Glutamatergic neuron (in vitro differentiated cells): ENCODE measurements at regions not wholly inside any gene's neighbourhood (a gene's known extent, or its start where the extent isn't known, plus 50 kb on each side); places are given as distances from the start of the nearest gene placed in this dataset.

ENCODE experiments used
- DNase-seq: peaks from one replicate; pipeline ENCODE4 v3.0.0; 2022
- H3K27ac Mint-ChIP-seq: one replicate; pipeline ENCODE4 v1.8.0; 2020; ENCODE audit warnings: mild to moderate bottlenecking, mixed read lengths, inconsistent platforms; ENCODE audit not compliant: unreplicated experiment
- H3K27me3 Mint-ChIP-seq: one replicate; pipeline ENCODE4 v1.8.0; 2020; ENCODE audit warnings: mild to moderate bottlenecking, moderate library complexity, mixed read lengths, inconsistent platforms; ENCODE audit not compliant: unreplicated experiment
- H3K36me3 Mint-ChIP-seq: one replicate; pipeline ENCODE4 v1.8.0; 2020; ENCODE audit warnings: mild to moderate bottlenecking, mixed read lengths, inconsistent platforms; ENCODE audit not compliant: unreplicated experiment
- H3K4me1 Mint-ChIP-seq: one replicate; pipeline ENCODE4 v1.8.0; 2020; ENCODE audit warnings: mild to moderate bottlenecking, low read depth, mixed read lengths, inconsistent platforms; ENCODE audit not compliant: unreplicated experiment
- H3K4me3 Mint-ChIP-seq: one replicate; pipeline ENCODE4 v1.8.0; 2020; ENCODE audit warnings: mild to moderate bottlenecking, mixed read lengths, inconsistent platforms; ENCODE audit not compliant: unreplicated experiment
- H3K9me3 Mint-ChIP-seq: one replicate; pipeline ENCODE4 v1.8.0; 2020; ENCODE audit warnings: mild to moderate bottlenecking, moderate library complexity, mixed read lengths, inconsistent platforms; ENCODE audit not compliant: unreplicated experiment
- TF ChIP-seq, protein P1 (sequence below): fragments of 200-600 bp; sonication (generic); IDR thresholded peaks from one replicate; pipeline ENCODE4 v1.5.0; 2021; ENCODE audit not compliant: partially characterized antibody, unreplicated experiment

DNA sequence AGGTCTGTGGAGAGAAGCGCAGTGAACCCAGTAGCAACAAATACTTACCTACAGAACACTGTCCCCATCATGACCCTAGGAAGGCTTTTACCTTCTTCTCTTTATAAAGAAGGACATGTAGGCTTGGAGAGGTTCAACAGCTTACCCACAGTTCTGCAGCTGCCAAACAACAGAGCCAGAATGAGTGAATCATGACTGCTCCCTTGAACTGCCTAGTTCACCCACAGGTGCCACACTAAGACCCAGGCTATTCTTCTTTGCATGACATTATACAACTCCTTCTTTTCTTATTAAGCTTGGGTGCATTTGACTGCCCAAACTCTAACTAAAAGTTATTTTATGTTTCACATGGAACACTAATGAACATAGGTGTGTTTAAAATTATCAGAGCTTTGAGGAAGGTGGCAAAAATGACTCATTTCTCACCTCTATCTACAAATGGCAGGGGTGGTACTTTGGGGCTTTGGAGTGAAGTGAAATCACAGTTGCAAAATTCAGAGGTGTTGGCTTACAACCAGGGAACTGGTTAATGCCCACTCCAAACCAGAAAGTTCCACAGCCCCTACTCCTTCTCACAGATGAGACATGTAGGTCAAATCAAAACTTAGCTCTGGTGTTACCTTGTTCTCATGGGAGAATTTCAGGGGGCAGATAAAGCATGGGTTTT lies 201.6 kb downstream of the SEMA6A start:
- H3K4me3 Mint-ChIP-seq: no peak overlapping the region

DNA sequence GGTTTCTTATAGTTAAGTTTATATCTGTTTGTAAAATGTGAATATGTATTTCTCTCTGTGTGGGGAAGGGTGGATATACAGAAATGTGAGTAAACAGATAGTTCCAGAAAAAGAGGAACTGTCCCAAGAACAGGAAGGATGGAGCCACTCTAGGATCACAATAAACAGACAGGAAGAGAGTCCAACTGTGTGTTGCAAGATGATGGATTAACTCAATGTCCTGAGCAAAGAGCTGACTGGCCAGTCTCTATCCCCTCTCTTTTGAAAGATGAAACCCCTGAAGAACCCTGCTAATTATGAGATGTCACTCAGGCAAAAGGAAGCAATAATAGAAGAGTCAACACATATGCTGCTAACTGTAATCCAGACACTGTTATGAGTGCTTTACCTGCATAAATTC lies 202.7 kb downstream of the SEMA6A start:
- Mint-ChIP-seq H3K27ac (peak overlapping the region; percentile 7), H3K4me3 (no peak overlapping the region), H3K27me3 (peaks cover 6% of the 10 kb centered on the region), H3K36me3 (peaks cover 8% of the 10 kb centered on the region), H3K4me1 (peaks cover 35% of the 10 kb centered on the region), H3K9me3 (no peaks in the 10 kb centered on the region)
- DNase-seq: no peak
- TF ChIP-seq, protein P1, sequence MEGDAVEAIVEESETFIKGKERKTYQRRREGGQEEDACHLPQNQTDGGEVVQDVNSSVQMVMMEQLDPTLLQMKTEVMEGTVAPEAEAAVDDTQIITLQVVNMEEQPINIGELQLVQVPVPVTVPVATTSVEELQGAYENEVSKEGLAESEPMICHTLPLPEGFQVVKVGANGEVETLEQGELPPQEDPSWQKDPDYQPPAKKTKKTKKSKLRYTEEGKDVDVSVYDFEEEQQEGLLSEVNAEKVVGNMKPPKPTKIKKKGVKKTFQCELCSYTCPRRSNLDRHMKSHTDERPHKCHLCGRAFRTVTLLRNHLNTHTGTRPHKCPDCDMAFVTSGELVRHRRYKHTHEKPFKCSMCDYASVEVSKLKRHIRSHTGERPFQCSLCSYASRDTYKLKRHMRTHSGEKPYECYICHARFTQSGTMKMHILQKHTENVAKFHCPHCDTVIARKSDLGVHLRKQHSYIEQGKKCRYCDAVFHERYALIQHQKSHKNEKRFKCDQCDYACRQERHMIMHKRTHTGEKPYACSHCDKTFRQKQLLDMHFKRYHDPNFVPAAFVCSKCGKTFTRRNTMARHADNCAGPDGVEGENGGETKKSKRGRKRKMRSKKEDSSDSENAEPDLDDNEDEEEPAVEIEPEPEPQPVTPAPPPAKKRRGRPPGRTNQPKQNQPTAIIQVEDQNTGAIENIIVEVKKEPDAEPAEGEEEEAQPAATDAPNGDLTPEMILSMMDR: no peak

More for the DNA sequence above, 201.6 kb downstream of the SEMA6A start:
- Mint-ChIP-seq H3K4me1 (peaks cover 44% of the 10 kb centered on the region), H3K27me3 (peaks cover 8% of the 10 kb centered on the region), H3K9me3 (peaks cover 2% of the 10 kb centered on the region), H3K36me3 (peaks cover 8% of the 10 kb centered on the region), H3K27ac (no peak overlapping the region)
- no peak for DNase-seq
- TF ChIP-seq, protein P1: no peak

DNA sequence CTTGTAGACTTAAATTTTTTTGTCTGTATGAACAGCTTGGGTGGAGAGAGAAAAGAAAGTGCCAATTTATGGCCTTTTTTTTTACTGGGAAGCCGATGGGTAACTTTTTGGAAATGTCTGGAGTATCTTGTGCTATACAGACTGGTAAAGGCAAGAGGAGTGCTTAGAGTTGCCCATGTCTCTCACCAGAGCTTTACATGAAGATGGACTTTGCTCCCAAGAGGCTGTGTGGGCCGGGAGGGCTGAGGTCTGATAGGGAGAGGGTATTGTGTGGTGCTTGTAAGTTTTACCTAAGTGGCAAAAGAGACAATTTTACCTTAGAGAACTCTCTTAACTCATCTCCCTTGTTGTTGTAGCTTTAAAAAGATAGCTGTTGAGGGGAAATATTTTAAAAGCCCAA lies 203.2 kb downstream of the SEMA6A start:
- TF ChIP-seq, protein P1: no peak
- Mint-ChIP-seq H3K27me3 (peaks cover 4% of the 10 kb centered on the region), H3K4me3 (no peak overlapping the region), H3K4me1 (peaks cover 30% of the 10 kb centered on the region), H3K9me3 (no peaks in the 10 kb centered on the region), H3K36me3 (peaks cover 8% of the 10 kb centered on the region), H3K27ac (no peak overlapping the region)
- no peak for DNase-seq

DNA sequence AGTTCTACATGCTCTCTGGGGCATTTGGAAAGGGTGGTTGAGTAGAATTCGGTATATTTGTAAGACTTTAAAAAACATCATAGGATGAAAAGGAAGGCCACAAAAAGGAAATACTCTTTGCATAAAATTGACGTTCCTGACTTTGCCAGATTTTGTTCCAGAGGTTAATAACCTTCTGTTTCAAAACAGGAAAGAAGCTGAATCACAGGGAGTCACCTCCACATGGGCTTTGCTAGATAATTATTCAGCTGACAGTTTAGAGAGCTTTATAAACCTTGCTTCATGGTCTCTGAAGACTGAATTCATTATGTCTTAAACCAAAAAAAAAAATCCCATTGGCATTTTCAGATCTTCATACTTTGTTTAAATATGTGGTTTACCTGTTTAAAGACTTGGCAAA lies 203.7 kb downstream of the SEMA6A start:
- DNase-seq: no peak
- peaks cover 25% of the 10 kb centered on the region for H3K4me1 Mint-ChIP-seq
- peaks cover 4% of the 10 kb centered on the region for H3K27me3 Mint-ChIP-seq
- H3K36me3 Mint-ChIP-seq: peaks cover 8% of the 10 kb centered on the region
- TF ChIP-seq, protein P1: no peak
- no peaks in the 10 kb centered on the region for H3K9me3 Mint-ChIP-seq
- no peak overlapping the region for H3K27ac Mint-ChIP-seq
- H3K4me3 Mint-ChIP-seq: peak overlapping the region; percentile 26

DNA sequence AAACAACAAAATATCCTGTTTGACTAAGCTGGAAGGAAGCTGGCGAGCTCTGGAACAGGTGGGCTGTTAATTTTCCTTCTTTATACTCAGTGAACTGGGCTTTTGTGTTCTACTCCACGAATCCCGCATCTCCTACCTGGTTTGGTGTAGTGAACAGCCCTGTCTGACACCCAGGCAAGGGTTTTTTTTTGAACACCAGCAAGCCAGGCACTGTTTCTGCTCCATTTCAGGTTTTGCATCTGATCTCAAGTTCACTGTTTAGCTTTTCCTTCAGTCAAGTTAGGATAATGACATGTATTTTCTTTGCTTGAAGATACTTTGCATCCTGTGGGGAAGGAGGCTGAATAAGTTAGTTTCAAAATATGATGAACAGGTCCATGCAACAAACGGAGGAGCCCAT lies 204.5 kb downstream of the SEMA6A start:
- H3K27ac Mint-ChIP-seq: no peak overlapping the region
- DNase-seq: no peak
- H3K27me3 Mint-ChIP-seq: peaks cover 4% of the 10 kb centered on the region
- H3K4me1 Mint-ChIP-seq: peaks cover 26% of the 10 kb centered on the region
- TF ChIP-seq, protein P1: no peak
- no peak overlapping the region for H3K4me3 Mint-ChIP-seq
- no peaks in the 10 kb centered on the region for H3K9me3 Mint-ChIP-seq
- H3K36me3 Mint-ChIP-seq: peaks cover 8% of the 10 kb centered on the region
